ENCODE measurements at regions not wholly inside any gene's neighbourhood (a gene's known extent, or its start where the extent isn't known, plus 50 kb on each side); places are given as distances from the start of the nearest gene placed in this dataset.

DNA sequence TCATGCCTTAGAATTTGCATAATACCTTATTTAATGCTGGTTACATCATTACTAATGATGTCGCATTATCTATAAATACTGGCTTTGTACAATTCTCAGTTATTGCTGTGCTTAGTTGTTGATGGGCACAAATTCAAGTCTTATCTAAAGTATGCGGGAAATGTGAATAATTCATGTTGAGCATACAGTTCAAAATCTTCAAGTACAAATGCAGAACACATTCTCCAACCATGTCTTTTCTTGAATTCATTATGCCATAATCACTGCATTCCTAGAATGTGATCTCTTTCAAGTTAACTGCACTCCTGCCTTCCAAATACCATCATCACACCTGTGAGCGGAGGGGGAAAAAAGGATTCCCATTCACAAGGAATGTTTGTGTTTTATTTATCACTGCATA is 337.0 kb downstream of the MBD2 start:
- Histone ChIP-seq H3K79me1 (replicated peaks; ENCODE audit: low read length, poor library complexity, severe bottlenecking) (no peaks in the 10 kb centered on the region), H3K9ac (ENCODE audit: low read length) (no peak overlapping the region), H2BK120ac (ENCODE audit: low read depth, low read length) (no peak overlapping the region), H2BK5ac (ENCODE audit: low read depth, low read length, poor library complexity, severe bottlenecking) (no peak overlapping the region), H4K91ac (ENCODE audit: low read length) (no peak overlapping the region), H3K4me2 (ENCODE audit: low read length, poor library complexity, severe bottlenecking) (no peak overlapping the region), H3K27ac (ENCODE audit: low read length, poor library complexity, severe bottlenecking) (no peak overlapping the region), H3K23ac (ENCODE audit: low read length in 2 of 2) (no peak overlapping the region), H3K4me1 (ENCODE audit: control insufficient read depth, insufficient read depth, low read depth, low read length) (no peaks in the 10 kb centered on the region), H3K36me3 (ENCODE audit: control insufficient read depth in 1 of 2, insufficient read depth in 2 of 2, low read depth in 1 of 2, low read length in 2 of 2) (no peaks in the 10 kb centered on the region), H2BK12ac (ENCODE audit: low read length in 2 of 2) (no peak overlapping the region), H2BK15ac (ENCODE audit: low read depth, poor library complexity, severe bottlenecking) (no peak overlapping the region), H3K9me3 (ENCODE audit: control insufficient read depth, low read length) (no peaks in the 10 kb centered on the region), H3K27me3 (ENCODE audit: control insufficient read depth in 1 of 2, insufficient read depth in 1 of 2, low read length in 2 of 2) (no peaks in the 10 kb centered on the region), H3K14ac (ENCODE audit: low read length in 2 of 2) (no peak overlapping the region), H2AFZ (ENCODE audit: low read depth, low read length) (no peak overlapping the region), H3K4ac (ENCODE audit: low read depth in 1 of 2, low read length in 2 of 2) (no peak overlapping the region), H3K18ac (ENCODE audit: low read depth in 1 of 2, low read length in 2 of 2) (no peak overlapping the region), H3K4me3 (ENCODE audit: insufficient read depth in 1 of 2, low read depth in 1 of 2, low read length in 2 of 2) (no peak overlapping the region), H4K8ac (ENCODE audit: low read length) (no peak overlapping the region), H2AK5ac (ENCODE audit: low read length, severe bottlenecking) (no peak overlapping the region)
- DNase-seq, result no peak
- 95% methylated on average over 2 of the region's 3 CpGs for WGBS

DNA sequence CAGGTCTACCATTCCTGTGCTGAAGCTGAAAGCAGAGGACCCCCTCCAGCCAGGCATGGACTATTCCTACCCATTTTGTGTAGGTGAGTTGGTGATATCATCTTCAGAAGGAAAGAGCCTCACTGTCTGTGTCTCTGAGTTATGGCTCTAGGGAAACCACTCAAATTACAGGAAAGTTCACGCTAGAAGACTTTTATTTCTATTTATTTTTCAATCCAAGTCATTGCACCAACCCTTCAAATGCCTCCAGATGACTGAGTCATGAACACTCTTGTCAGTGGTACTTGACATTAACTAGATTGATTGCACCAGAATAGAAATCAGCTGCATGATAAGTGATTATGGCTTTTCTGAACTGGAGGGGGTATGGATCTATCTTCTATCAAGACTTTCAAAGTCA is 338.4 kb downstream of the MBD2 start:
- Histone ChIP-seq H3K4me2 (ENCODE audit: low read length, poor library complexity, severe bottlenecking) (no peak overlapping the region), H3K79me1 (replicated peaks; ENCODE audit: low read length, poor library complexity, severe bottlenecking) (no peaks in the 10 kb centered on the region), H4K8ac (ENCODE audit: low read length) (no peak overlapping the region), H3K18ac (ENCODE audit: low read depth in 1 of 2, low read length in 2 of 2) (no peak overlapping the region), H3K4me3 (ENCODE audit: insufficient read depth in 1 of 2, low read depth in 1 of 2, low read length in 2 of 2) (no peak overlapping the region), H2BK12ac (ENCODE audit: low read length in 2 of 2) (no peak overlapping the region), H3K9me3 (ENCODE audit: control insufficient read depth, low read length) (no peaks in the 10 kb centered on the region), H4K91ac (ENCODE audit: low read length) (no peak overlapping the region), H2BK15ac (ENCODE audit: low read depth, poor library complexity, severe bottlenecking) (no peak overlapping the region), H2AFZ (ENCODE audit: low read depth, low read length) (no peak overlapping the region), H3K9ac (ENCODE audit: low read length) (no peak overlapping the region), H3K23ac (ENCODE audit: low read length in 2 of 2) (no peak overlapping the region), H3K4me1 (ENCODE audit: control insufficient read depth, insufficient read depth, low read depth, low read length) (no peaks in the 10 kb centered on the region), H2AK5ac (ENCODE audit: low read length, severe bottlenecking) (no peak overlapping the region), H3K27ac (ENCODE audit: low read length, poor library complexity, severe bottlenecking) (no peak overlapping the region), H2BK5ac (ENCODE audit: low read depth, low read length, poor library complexity, severe bottlenecking) (no peak overlapping the region), H3K27me3 (ENCODE audit: control insufficient read depth in 1 of 2, insufficient read depth in 1 of 2, low read length in 2 of 2) (no peaks in the 10 kb centered on the region), H3K36me3 (ENCODE audit: control insufficient read depth in 1 of 2, insufficient read depth in 2 of 2, low read depth in 1 of 2, low read length in 2 of 2) (no peaks in the 10 kb centered on the region), H3K14ac (ENCODE audit: low read length in 2 of 2) (no peak overlapping the region), H3K4ac (ENCODE audit: low read depth in 1 of 2, low read length in 2 of 2) (no peak overlapping the region), H2BK120ac (ENCODE audit: low read depth, low read length) (no peak overlapping the region)
- no peak for DNase-seq
- 14% methylated on average over 1 of the region's 1 CpG for WGBS

- H2BK12ac ChIP-seq (ENCODE audit: low read length in 2 of 2), result no peak overlapping the region
- H2AFZ ChIP-seq (ENCODE audit: low read depth, low read length), result no peak overlapping the region
- H3K9ac ChIP-seq (ENCODE audit: low read length), result no peak overlapping the region
- no peak overlapping the region for H3K23ac ChIP-seq (ENCODE audit: low read length in 2 of 2)
- H4K8ac ChIP-seq (ENCODE audit: low read length), result no peak overlapping the region
- no peak overlapping the region for H3K14ac ChIP-seq (ENCODE audit: low read length in 2 of 2)
- H3K9me3 ChIP-seq (ENCODE audit: control insufficient read depth, low read length), result no peaks in the 10 kb centered on the region
- no peak overlapping the region for H2BK5ac ChIP-seq (ENCODE audit: low read depth, low read length, poor library complexity, severe bottlenecking)
- H3K36me3 ChIP-seq (ENCODE audit: control insufficient read depth in 1 of 2, insufficient read depth in 2 of 2, low read depth in 1 of 2, low read length in 2 of 2), result no peaks in the 10 kb centered on the region
- H3K4me2 ChIP-seq (ENCODE audit: low read length, poor library complexity, severe bottlenecking), result no peak overlapping the region
- H3K4ac ChIP-seq (ENCODE audit: low read depth in 1 of 2, low read length in 2 of 2), result no peak overlapping the region
- no peaks in the 10 kb centered on the region for H3K27me3 ChIP-seq (ENCODE audit: control insufficient read depth in 1 of 2, insufficient read depth in 1 of 2, low read length in 2 of 2)
- no peaks in the 10 kb centered on the region for H3K4me1 ChIP-seq (ENCODE audit: control insufficient read depth, insufficient read depth, low read depth, low read length)
- DNase-seq, result no peak
- 90% methylated on average over 2 of the region's 2 CpGs for WGBS
- H4K91ac ChIP-seq (ENCODE audit: low read length), result no peak overlapping the region
- H2BK120ac ChIP-seq (ENCODE audit: low read depth, low read length), result no peak overlapping the region
- no peak overlapping the region for H3K18ac ChIP-seq (ENCODE audit: low read depth in 1 of 2, low read length in 2 of 2)
- no peak overlapping the region for H3K4me3 ChIP-seq (ENCODE audit: insufficient read depth in 1 of 2, low read depth in 1 of 2, low read length in 2 of 2)
- no peaks in the 10 kb centered on the region for H3K79me1 ChIP-seq (replicated peaks; ENCODE audit: low read length, poor library complexity, severe bottlenecking)
- no peak overlapping the region for H2AK5ac ChIP-seq (ENCODE audit: low read length, severe bottlenecking)
- no peak overlapping the region for H2BK15ac ChIP-seq (ENCODE audit: low read depth, poor library complexity, severe bottlenecking)
- H3K27ac ChIP-seq (ENCODE audit: low read length, poor library complexity, severe bottlenecking), result no peak overlapping the region
These were observed 340.7 kb downstream of the MBD2 start for GRCh38 chr18:53883771-53884170.

DNA sequence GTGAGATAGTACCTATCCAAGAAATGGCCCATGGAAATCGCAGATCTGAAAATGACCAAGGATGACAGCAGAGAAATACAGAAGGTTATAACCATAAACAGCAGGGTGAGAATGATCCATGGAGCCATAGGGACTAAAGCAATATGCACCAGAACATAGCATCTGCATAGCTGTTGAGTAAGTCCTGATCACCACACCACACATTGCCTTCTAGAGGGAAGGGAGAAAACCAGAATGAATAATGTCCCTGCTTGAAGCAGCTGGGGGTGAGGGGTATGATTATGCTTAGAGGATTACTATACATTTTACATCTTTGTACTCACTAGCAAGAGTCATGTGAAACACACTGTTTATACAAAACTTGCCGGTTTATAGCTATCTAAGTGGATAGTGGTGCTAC is 350.4 kb downstream of the MBD2 start:
- no peaks in the 10 kb centered on the region for H3K79me1 ChIP-seq (replicated peaks; ENCODE audit: low read length, poor library complexity, severe bottlenecking)
- H3K23ac ChIP-seq (ENCODE audit: low read length in 2 of 2), result no peak overlapping the region
- no peak overlapping the region for H3K9ac ChIP-seq (ENCODE audit: low read length)
- no peak overlapping the region for H2BK12ac ChIP-seq (ENCODE audit: low read length in 2 of 2)
- H2BK15ac ChIP-seq (ENCODE audit: low read depth, poor library complexity, severe bottlenecking), result no peak overlapping the region
- no peak overlapping the region for H2AK5ac ChIP-seq (ENCODE audit: low read length, severe bottlenecking)
- no peak overlapping the region for H3K4ac ChIP-seq (ENCODE audit: low read depth in 1 of 2, low read length in 2 of 2)
- no peak overlapping the region for H4K91ac ChIP-seq (ENCODE audit: low read length)
- H2AFZ ChIP-seq (ENCODE audit: low read depth, low read length), result no peak overlapping the region
- H3K9me3 ChIP-seq (ENCODE audit: control insufficient read depth, low read length), result no peaks in the 10 kb centered on the region
- no peak overlapping the region for H2BK5ac ChIP-seq (ENCODE audit: low read depth, low read length, poor library complexity, severe bottlenecking)
- no peaks in the 10 kb centered on the region for H3K4me1 ChIP-seq (ENCODE audit: control insufficient read depth, insufficient read depth, low read depth, low read length)
- H3K36me3 ChIP-seq (ENCODE audit: control insufficient read depth in 1 of 2, insufficient read depth in 2 of 2, low read depth in 1 of 2, low read length in 2 of 2), result no peaks in the 10 kb centered on the region
- 97% methylated on average over 2 of the region's 2 CpGs for WGBS
- H3K27me3 ChIP-seq (ENCODE audit: control insufficient read depth in 1 of 2, insufficient read depth in 1 of 2, low read length in 2 of 2), result no peaks in the 10 kb centered on the region
- H3K27ac ChIP-seq (ENCODE audit: low read length, poor library complexity, severe bottlenecking), result no peak overlapping the region
- no peak overlapping the region for H3K4me3 ChIP-seq (ENCODE audit: insufficient read depth in 1 of 2, low read depth in 1 of 2, low read length in 2 of 2)
- DNase-seq, result no peak
- no peak overlapping the region for H2BK120ac ChIP-seq (ENCODE audit: low read depth, low read length)
- no peak overlapping the region for H3K18ac ChIP-seq (ENCODE audit: low read depth in 1 of 2, low read length in 2 of 2)
- no peak overlapping the region for H3K14ac ChIP-seq (ENCODE audit: low read length in 2 of 2)
- H3K4me2 ChIP-seq (ENCODE audit: low read length, poor library complexity, severe bottlenecking), result no peak overlapping the region
- H4K8ac ChIP-seq (ENCODE audit: low read length), result no peak overlapping the region

All from mesenchymal stem cell (in vitro differentiated cells and primary cell).